HG02571 (cell line): ENCODE measurements at regions not wholly inside any gene's neighbourhood (a gene's known extent, or its start where the extent isn't known, plus 50 kb on each side); places are given as distances from the start of the nearest gene placed in this dataset.
"Not testable (repeated sequence)": the region's sequence is repeated elsewhere in the genome, so short reads cannot be mapped to it uniquely, and the experiment has no call there.

Source experiments
- ATAC-seq: cut with Tn5 transposase; IDR thresholded peaks from one replicate; pipeline ENCODE4 v1.9.1; 2021; ENCODE audit warnings: mild to moderate bottlenecking, moderate library complexity; ENCODE audit not compliant: unreplicated experiment

DNA sequence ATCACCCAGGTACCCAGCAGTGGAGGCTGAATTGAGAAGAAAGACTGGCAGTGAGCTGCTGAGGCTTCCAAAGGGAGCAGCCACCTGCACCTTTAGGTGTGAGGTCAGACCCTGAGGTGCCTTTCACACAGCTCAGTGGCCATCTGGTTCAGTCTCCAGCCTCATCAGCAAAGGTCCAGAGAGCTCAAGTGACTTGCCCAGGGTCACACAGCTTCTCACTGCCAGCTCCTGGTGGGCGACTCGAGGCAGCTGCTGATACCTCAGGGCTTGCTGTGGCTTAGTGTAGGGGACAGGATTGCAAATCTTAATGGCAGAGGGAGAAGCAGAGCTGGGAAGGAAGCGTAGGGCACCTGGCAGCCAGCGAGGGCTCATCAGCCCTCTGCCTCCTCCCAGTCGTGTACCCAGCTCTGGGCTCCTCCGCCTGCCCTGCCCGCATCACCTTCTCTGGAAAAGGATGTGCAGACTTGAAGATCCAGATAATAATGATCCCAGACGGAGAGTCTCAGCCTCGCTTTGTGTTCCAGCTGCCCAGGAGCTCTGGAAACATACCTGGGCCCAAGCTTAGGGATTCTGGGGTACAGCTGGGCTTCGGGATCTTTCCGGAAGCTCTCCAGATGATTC is 165.3 kb upstream of the GSE1 start:
- no peak for ATAC-seq

- no peak for ATAC-seq
Observed at GRCh38 chr16:85448557-85449190, 164.4 kb upstream of the GSE1 start.

DNA sequence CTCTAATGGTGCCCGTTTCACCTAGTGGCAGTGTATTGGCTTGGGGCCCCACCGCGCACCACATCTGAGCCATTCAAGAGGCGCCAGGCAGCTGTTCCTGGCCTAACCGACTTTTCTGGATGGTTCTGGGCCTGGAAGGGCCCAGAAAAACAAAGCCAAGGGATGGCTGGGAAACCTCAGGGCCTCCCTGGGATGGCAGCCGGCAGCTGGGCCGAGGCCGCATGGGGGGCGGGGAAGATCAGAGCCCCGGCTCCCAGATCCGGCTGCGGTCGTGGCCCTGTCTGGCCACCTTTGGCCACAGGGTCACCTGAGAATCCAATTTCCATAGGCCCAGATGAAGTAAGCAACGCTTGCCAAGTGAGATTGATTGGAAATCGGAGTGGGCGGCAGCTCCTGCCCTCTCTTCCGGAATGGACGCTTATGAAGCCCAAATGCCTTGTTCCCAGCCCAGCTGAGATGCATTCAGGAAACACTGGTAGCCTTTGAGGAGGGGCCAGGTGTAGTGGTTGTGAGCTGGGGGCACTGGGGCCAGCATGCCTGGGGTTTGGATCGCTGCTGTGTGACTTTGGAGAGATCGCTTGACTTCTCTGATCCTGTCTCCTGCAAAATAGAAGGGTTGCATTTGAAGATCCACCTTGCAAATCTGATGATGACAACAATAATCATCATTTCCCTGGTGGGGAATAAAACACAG is 163.8 kb upstream of the GSE1 start:
- no peak for ATAC-seq

- ATAC-seq = no peak
Observed at GRCh38 chr16:85449885-85450245, 163.3 kb upstream of the GSE1 start.

GRCh38 chr16:85451142-85451541 is 162.0 kb upstream of the GSE1 start:
- ATAC-seq = not testable (repeated sequence)

GRCh38 chr16:85451641-85452363 is 161.3 kb upstream of the GSE1 start:
- no peak for ATAC-seq

- no peak for ATAC-seq
Observed at GRCh38 chr16:85452364-85453193, 160.5 kb upstream of the GSE1 start.

- no peak for ATAC-seq
Observed at GRCh38 chr16:85453194-85453678, 159.9 kb upstream of the GSE1 start.

- ATAC-seq = no peak
Observed at GRCh38 chr16:85453703-85454102, 159.4 kb upstream of the GSE1 start.

- ATAC-seq = no peak
Observed at GRCh38 chr16:85454171-85454872, 158.8 kb upstream of the GSE1 start.

GRCh38 chr16:85455534-85455933 is 157.6 kb upstream of the GSE1 start:
- no peak for ATAC-seq

DNA sequence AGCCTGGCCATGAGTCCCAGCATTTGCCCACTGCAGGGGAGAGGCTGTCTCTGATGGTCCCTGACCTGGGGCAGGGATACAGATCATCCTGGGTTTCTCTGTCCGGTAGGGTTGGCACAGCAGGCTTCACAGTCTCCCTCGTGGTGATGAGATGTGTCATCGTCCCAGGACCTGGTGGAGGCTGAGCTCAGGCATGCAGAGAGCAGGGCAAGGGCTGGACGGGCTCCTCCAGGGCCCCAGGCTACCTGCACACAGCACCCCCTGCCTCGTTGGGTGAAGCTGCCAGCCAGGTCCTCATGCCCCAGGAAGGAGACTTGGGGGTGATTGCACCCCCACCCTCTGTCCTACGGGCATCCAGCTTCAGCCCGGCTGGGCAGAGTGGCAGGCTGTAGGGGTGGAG is 155.8 kb upstream of the GSE1 start:
- ATAC-seq = no peak

GRCh38 chr16:85458968-85459367 is 154.2 kb upstream of the GSE1 start:
- no peak for ATAC-seq

- no peak for ATAC-seq
Observed at GRCh38 chr16:85459529-85460251, 153.4 kb upstream of the GSE1 start.

DNA sequence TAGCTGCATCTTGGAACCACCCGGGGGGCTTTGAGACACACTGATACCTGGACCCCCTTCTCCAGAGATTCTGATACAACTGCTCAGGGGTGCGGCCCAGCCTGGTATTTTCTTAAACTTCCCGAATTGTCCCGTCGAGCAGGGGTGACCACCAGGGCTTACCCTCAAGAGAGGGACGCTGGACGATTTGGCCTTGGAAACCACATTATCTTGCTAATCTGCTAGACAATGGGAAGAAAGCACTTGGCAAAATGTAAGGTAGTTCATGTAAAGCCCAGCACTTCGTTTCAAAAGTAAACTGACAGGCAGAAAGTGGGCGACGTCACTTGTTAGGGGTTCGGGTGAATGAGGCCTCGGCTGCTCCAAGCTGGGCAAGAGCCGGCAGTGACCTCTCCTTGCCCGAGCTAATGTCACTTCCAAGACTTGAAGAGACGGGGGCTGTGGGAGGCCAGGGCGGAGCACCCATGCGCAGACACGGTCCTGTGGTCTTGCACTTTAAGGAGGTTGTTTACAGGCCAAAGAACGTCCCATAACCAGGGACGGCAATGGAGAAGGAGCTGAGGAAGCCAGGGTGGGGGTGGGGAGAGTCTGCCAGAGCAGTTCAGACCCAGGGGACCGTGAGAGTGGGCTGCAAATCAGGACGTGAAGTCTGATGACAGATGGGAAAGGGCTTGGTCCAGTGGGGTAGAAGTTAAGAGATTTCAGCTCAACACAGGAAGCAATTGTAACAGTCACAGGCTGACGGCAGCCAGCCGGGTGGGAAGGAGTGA is 152.7 kb upstream of the GSE1 start:
- no peak for ATAC-seq

DNA sequence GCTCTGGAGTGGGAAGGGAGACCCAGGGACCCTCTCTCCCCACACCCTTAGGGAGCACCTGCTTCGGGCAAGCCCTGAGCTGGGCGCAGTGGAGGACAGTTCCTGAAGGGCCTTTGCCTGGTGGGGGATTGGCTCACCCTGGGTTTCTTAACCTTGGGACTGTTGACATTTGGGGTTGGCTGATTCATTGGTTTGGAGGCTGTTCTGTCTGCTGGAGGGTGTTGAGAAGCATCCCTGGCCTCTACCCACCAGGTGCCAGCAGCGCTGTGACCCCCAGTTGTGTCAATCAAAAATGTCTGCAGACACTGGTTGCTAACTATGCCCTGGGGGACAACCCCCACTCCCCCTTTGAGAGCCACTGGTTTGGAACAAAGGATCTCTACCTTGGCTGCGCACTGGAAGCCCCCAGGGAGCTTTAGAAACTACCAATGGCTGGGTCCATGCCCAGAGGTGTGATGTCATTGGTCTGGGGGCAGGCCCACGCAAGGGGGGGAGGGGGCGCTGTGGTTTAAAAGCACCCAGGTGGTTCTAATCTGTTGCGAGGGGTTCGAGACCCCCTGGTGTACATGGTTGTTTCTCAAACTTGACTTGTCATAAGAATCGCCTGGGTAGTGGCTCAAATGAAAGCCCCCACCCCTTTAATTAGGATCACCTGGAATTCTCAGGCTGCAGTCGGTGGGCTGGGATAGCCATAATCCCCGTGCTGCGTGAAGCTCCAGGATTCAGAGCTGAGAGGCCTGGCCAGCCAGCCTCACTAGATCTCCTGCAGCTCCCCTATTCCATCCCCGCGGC is 151.9 kb upstream of the GSE1 start:
- ATAC-seq = no peak

DNA sequence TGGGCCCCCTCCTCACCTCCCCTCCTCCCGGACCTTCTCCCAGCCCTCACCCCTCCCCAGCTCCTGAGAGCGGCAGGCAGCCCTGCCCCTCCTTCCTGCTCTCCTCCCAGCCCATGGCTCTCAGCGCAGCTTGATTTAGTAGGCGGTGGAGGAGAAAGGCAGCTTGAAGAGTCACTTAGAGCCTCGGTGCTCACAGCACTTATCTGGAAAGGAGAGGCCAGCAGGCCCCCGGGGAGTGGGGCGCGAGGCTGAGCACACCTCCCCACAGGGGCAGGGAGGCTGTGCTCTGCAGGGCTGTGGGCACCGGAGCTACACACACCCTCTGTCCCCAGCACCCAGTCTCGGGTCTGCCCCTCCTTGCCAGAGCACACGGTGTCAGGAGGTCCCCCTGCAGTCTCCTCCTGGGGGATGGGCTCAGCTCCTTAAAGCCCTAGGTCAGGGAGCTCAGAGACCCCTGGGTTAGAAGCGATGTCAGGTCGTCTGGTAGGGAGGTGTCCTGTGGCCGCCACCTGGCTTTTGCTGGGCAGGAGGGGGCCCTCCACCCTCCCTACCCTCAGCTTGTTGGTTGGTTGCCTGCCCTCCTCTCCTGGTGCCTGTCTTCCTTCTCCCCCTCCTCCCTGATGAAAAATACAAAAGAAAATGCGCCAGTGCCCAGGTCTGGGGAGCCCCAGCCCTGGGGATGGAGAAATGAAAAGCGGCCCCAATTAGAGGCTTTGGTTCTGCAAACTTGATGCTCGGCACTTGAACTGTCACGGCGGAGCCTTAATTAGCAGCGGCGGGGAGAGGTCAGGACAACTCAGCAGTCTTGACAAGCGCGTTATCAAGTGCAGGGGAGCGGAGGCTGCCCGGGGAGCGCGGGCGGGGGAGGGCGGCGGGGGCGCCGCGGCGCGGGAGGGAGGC is 151.1 kb upstream of the GSE1 start:
- ATAC-seq = no peak
